ENCODE measurements at regions not wholly inside any gene's neighbourhood (a gene's known extent, or its start where the extent isn't known, plus 50 kb on each side); places are given as distances from the start of the nearest gene placed in this dataset.

GRCh38 chr18:66729442-66730239, 125.8 kb upstream of the CDH19 start:
- 80% methylated on average over 2 of the region's 2 CpGs for WGBS (ENCODE audit: low lambda C conversion rate, missing lambda C conversion rate)
- Histone ChIP-seq H3K9me3 (ENCODE audit: low read depth) (no peaks in the 10 kb centered on the region), H3K9me2 (replicated peaks; ENCODE audit: insufficient read depth) (no peaks in the 10 kb centered on the region), H3K27ac (no peak overlapping the region), H3K79me2 (no peaks in the 10 kb centered on the region), H4K20me1 (ENCODE audit: insufficient read depth, poor library complexity, severe bottlenecking) (no peaks in the 10 kb centered on the region), H3K4me2 (no peak overlapping the region), H3K36me3 (replicated peaks; ENCODE audit: insufficient read depth, low read depth) (no peaks in the 10 kb centered on the region), H3K27me3 (no peaks in the 10 kb centered on the region), H3K4me1 (ENCODE audit: insufficient read depth) (peaks cover 7% of the 10 kb centered on the region), H2AFZ (no peak overlapping the region), H3K4me3 (no peak overlapping the region)
- DNase-seq (ENCODE audit: low spot score): no peak
- TF ChIP-seq, protein P1, sequence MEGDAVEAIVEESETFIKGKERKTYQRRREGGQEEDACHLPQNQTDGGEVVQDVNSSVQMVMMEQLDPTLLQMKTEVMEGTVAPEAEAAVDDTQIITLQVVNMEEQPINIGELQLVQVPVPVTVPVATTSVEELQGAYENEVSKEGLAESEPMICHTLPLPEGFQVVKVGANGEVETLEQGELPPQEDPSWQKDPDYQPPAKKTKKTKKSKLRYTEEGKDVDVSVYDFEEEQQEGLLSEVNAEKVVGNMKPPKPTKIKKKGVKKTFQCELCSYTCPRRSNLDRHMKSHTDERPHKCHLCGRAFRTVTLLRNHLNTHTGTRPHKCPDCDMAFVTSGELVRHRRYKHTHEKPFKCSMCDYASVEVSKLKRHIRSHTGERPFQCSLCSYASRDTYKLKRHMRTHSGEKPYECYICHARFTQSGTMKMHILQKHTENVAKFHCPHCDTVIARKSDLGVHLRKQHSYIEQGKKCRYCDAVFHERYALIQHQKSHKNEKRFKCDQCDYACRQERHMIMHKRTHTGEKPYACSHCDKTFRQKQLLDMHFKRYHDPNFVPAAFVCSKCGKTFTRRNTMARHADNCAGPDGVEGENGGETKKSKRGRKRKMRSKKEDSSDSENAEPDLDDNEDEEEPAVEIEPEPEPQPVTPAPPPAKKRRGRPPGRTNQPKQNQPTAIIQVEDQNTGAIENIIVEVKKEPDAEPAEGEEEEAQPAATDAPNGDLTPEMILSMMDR (IDR thresholded peaks at IDR 0.05; ENCODE audit: poor library complexity): no peak
- no peak for TF ChIP-seq EZH2phosphoT487 (IDR thresholded peaks at IDR 0.05; ENCODE audit: low read depth, severe bottlenecking, unreplicated experiment)
- TF ChIP-seq EZH2 (IDR thresholded peaks at IDR 0.05; ENCODE audit: borderline replicate concordance): no peak

DNA sequence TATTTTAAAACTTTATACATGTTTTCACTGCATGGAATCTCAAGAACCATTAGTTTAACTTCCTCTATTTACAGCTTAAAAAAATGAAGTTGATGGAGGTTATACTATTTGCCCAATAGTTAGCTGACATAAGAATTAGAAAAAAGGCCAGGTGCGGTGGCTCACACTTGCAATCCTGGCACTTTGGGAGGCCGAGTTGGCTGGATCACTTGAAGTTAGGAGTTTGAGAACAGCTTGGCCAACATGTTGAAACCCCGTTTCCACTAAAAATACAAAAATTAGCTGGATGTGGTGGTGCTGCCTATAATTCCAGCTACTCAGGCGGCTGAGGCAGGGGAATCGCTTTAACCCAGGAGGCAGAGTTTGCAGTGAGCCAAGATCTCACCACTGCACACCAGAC, 125.1 kb upstream of the CDH19 start:
- Histone ChIP-seq H3K27me3 (no peaks in the 10 kb centered on the region), H3K79me2 (no peaks in the 10 kb centered on the region), H3K4me3 (no peak overlapping the region), H4K20me1 (ENCODE audit: insufficient read depth, poor library complexity, severe bottlenecking) (no peaks in the 10 kb centered on the region), H2AFZ (no peak overlapping the region), H3K4me2 (no peak overlapping the region), H3K9me2 (replicated peaks; ENCODE audit: insufficient read depth) (no peaks in the 10 kb centered on the region), H3K4me1 (ENCODE audit: insufficient read depth) (peaks cover 7% of the 10 kb centered on the region), H3K27ac (no peak overlapping the region), H3K36me3 (replicated peaks; ENCODE audit: insufficient read depth, low read depth) (no peaks in the 10 kb centered on the region), H3K9me3 (ENCODE audit: low read depth) (no peaks in the 10 kb centered on the region)
- no peak for DNase-seq (ENCODE audit: low spot score)
- TF ChIP-seq, protein P1 (IDR thresholded peaks at IDR 0.05; ENCODE audit: poor library complexity): no peak
- TF ChIP-seq EZH2phosphoT487 (IDR thresholded peaks at IDR 0.05; ENCODE audit: low read depth, severe bottlenecking, unreplicated experiment): no peak
- no peak for TF ChIP-seq EZH2 (IDR thresholded peaks at IDR 0.05; ENCODE audit: borderline replicate concordance)
- 89% methylated on average over 5 of the region's 5 CpGs for WGBS (ENCODE audit: low lambda C conversion rate, missing lambda C conversion rate)

- H4K20me1 ChIP-seq (ENCODE audit: insufficient read depth, poor library complexity, severe bottlenecking): no peaks in the 10 kb centered on the region
- H3K4me3 ChIP-seq: no peak overlapping the region
- no peak overlapping the region for H3K4me2 ChIP-seq
- no peak overlapping the region for H2AFZ ChIP-seq
- no peak overlapping the region for H3K27ac ChIP-seq
- no peaks in the 10 kb centered on the region for H3K27me3 ChIP-seq
- WGBS (ENCODE audit: low lambda C conversion rate, missing lambda C conversion rate): 96% methylated on average over 1 of the region's 1 CpG
- no peaks in the 10 kb centered on the region for H3K9me3 ChIP-seq (ENCODE audit: low read depth)
- TF ChIP-seq, protein P1 (IDR thresholded peaks at IDR 0.05; ENCODE audit: poor library complexity): no peak
- TF ChIP-seq EZH2phosphoT487 (IDR thresholded peaks at IDR 0.05; ENCODE audit: low read depth, severe bottlenecking, unreplicated experiment) (no peak), EZH2 (IDR thresholded peaks at IDR 0.05; ENCODE audit: borderline replicate concordance) (no peak)
- no peak for DNase-seq (ENCODE audit: low spot score)
- no peaks in the 10 kb centered on the region for H3K79me2 ChIP-seq
- no peaks in the 10 kb centered on the region for H3K9me2 ChIP-seq (replicated peaks; ENCODE audit: insufficient read depth)
- H3K36me3 ChIP-seq (replicated peaks; ENCODE audit: insufficient read depth, low read depth): no peaks in the 10 kb centered on the region
- peaks cover 7% of the 10 kb centered on the region for H3K4me1 ChIP-seq (ENCODE audit: insufficient read depth)
Observed at GRCh38 chr18:66727991-66728390, 124.1 kb upstream of the CDH19 start.

All from hepatocyte (in vitro differentiated cells).